WI38 (cell line): ENCODE measurements at regions not wholly inside any gene's neighbourhood (a gene's known extent, or its start where the extent isn't known, plus 50 kb on each side); places are given as distances from the start of the nearest gene placed in this dataset.

ENCODE experiments used
- H3K4me3 ChIP-seq: 2 replicates; pipeline ENCODE4 v1.5.1; 2011; ENCODE audit warnings: low read depth, mild to moderate bottlenecking, control low read depth, low read length
- CTCF ChIP-seq: IDR thresholded peaks from 2 replicates; pipeline ENCODE4 v1.5.1; 2012; ENCODE audit warnings: low read depth, mild to moderate bottlenecking, control low read depth, low read length

GRCh38 chr7:91416155-91416865 lies 152.1 kb downstream of the FZD1 start:
- no peak overlapping the region for H3K4me3 ChIP-seq
- no peak for TF ChIP-seq CTCF

- H3K4me3 ChIP-seq = no peak overlapping the region
- TF ChIP-seq CTCF = no peak
Observed at GRCh38 chr7:91420606-91421005, 156.4 kb downstream of the FZD1 start.

DNA sequence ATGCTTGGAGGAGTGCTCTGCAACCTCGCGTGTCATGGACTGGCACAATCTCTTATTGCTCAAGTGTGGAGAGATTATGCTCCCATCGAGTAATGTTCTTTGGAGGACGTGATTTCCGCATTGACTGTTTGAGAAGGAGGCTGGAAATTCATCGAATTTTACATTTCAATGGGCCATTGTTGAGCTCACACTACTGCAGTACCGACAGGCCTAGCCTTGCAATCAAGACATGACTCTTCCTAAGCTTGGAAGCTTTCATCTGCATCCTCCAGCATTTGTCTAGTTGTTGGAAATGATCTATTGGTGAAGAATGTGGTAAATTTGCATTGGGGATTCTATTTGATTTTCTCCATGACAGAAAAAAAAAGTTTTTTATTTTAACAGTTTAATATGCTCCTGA lies 156.8 kb downstream of the FZD1 start:
- H3K4me3 ChIP-seq = no peak overlapping the region
- TF ChIP-seq CTCF = no peak

DNA sequence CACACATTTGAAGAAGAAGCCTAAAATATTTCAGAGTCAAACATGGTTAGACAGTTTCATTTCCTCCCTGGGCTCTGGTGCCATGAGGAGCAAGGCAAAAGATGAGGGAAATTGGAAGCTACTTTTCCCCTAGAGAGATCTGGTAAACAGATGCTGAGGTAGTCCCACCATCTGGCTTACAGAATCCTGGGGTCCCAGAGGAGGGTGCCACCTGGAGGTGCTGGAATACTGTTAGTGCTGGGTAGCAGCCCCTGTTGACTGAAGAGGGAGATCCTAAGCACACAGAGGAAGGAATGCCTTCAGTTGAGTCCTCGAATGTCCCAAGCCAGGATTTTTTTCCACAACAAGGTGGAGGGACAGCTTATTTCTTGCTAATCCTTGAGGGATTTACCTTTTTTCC lies 160.1 kb downstream of the FZD1 start:
- no peak overlapping the region for H3K4me3 ChIP-seq
- TF ChIP-seq CTCF = no peak

DNA sequence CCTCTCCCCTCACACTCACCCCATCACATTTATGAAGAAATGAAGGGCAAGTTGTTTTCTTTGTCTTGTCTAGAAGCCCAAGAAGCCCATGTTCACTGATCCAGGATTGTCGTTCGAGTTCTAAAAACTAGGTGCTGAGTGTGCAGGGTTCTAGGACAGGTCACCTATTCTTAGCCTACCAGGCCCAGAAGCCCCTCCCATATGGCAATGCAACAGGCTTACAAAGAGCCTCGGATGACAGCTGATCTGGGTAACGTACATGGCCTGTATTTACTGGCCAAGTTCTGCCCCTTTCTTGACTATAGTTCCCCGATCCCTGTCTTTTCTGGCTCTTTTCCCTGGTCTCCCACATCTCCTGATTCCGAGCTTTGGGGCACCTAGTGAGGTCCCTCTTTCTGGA lies 160.9 kb downstream of the FZD1 start:
- no peak for TF ChIP-seq CTCF

GRCh38 chr7:91427051-91427450 lies 162.8 kb downstream of the FZD1 start:
- TF ChIP-seq CTCF = no peak
- no peak overlapping the region for H3K4me3 ChIP-seq

More for the DNA sequence above, 160.9 kb downstream of the FZD1 start:
- H3K4me3 ChIP-seq = no peak overlapping the region

DNA sequence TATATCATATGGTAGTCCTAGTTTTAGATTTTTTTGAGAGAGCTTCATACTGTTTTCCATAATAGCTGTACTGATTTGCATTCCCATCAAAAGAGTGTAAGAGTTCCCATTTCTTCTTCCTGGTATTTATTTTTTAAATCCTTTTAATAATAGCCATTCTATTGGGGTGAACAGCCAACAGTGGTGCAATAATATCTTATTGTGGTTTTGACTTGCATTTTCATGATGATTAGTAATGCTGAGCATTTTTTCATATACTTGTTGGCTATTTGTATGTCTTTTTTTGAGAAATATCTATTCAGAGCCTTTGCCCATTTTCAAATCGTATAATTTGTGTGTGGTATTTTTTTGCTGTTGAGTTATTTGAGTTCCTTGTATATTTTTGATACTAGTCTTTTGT lies 167.4 kb downstream of the FZD1 start:
- no peak for TF ChIP-seq CTCF
- H3K4me3 ChIP-seq = no peak overlapping the region
